WTC11 (cell line): ENCODE measurements at regions not wholly inside any gene's neighbourhood (a gene's known extent, or its start where the extent isn't known, plus 50 kb on each side); places are given as distances from the start of the nearest gene placed in this dataset.

Experiments used
- ATAC-seq: fragments of 200-7000 bp; cut with Tn5 transposase; 2 replicates; pipeline ENCODE4 v1.10.0; 2021; ENCODE audit warnings: mild to moderate bottlenecking, moderate library complexity
- CTCF ChIA-PET: fragments of 300-600 bp; sonication (Branson Sonifier 250); formaldehyde crosslinking; loops from one replicate; lab custom pipeline; 2021; ENCODE audit warnings: antibody characterized with exemption; lab: Charles Lee
- POLR2A ChIA-PET: fragments of 350-600 bp; sonication (Branson Sonifier 250); formaldehyde crosslinking; loops from one replicate; lab custom pipeline; 2021; ENCODE audit warnings: antibody characterized with exemption; lab: Charles Lee
- DNase-seq: peaks from one replicate; pipeline ENCODE4 v3.0.0; 2021; ENCODE audit warnings: low spot score
- H3K27ac Mint-ChIP-seq: 2 replicates; pipeline ENCODE4 v1.8.0; 2021; ENCODE audit warnings: mixed read lengths
- H3K27me3 Mint-ChIP-seq: 2 replicates; pipeline ENCODE4 v1.8.0; 2021; ENCODE audit warnings: low read depth, mild to moderate bottlenecking, moderate library complexity, mixed read lengths
- H3K36me3 Mint-ChIP-seq: 2 replicates; pipeline ENCODE4 v1.8.0; 2021; ENCODE audit warnings: mixed read lengths
- H3K4me1 Mint-ChIP-seq: 2 replicates; pipeline ENCODE4 v1.8.0; 2022; ENCODE audit warnings: mixed read lengths
- H3K4me3 Mint-ChIP-seq: 2 replicates; pipeline ENCODE4 v1.8.0; 2021; ENCODE audit warnings: mild to moderate bottlenecking, moderate library complexity, mixed read lengths
- H3K9me3 Mint-ChIP-seq: 2 replicates; pipeline ENCODE4 v1.8.0; 2021; ENCODE audit warnings: mixed read lengths
- ATF6 ChIP-seq: sonication (generic); formaldehyde crosslinking; IDR thresholded peaks from 2 replicates; pipeline ENCODE4 v1.8.1; 2023; ENCODE audit warnings: mild to moderate bottlenecking, missing genetic modification reagents
- CBFB ChIP-seq: sonication (generic); formaldehyde crosslinking; IDR thresholded peaks from 2 replicates; pipeline ENCODE4 v1.8.1; 2022; ENCODE audit warnings: mild to moderate bottlenecking, low read depth, missing genetic modification reagents
- ELF4 ChIP-seq: sonication (generic); formaldehyde crosslinking; IDR thresholded peaks from 2 replicates; pipeline ENCODE4 v1.8.1; 2022; ENCODE audit warnings: low read depth, mild to moderate bottlenecking, moderate library complexity, missing genetic modification reagents
- ESRRA ChIP-seq: sonication (generic); formaldehyde crosslinking; IDR thresholded peaks from 2 replicates; pipeline ENCODE4 v1.8.1; 2022; ENCODE audit warnings: mild to moderate bottlenecking, missing genetic modification reagents, borderline replicate concordance
- JAZF1 ChIP-seq: fragments of 250-450 bp; sonication (Bioruptor Pico); IDR thresholded peaks from 2 replicates; pipeline ENCODE4 v1.9.0; 2021; ENCODE audit warnings: moderate library complexity, mild to moderate bottlenecking, inconsistent platforms
- NFE2L1 ChIP-seq: sonication (generic); formaldehyde crosslinking; IDR thresholded peaks from 2 replicates; pipeline ENCODE4 v1.8.1; 2023; ENCODE audit warnings: missing genetic modification reagents
- NFYB ChIP-seq: sonication (generic); formaldehyde crosslinking; conservative IDR thresholded peaks from 2 replicates; pipeline ENCODE4 v1.8.0; 2022; ENCODE audit warnings: low read depth, missing genetic modification reagents
- NR1H2 ChIP-seq: sonication (generic); formaldehyde crosslinking; IDR thresholded peaks from 2 replicates; pipeline ENCODE4 v1.9.0; 2021; ENCODE audit warnings: mild to moderate bottlenecking, moderate library complexity, missing genetic modification reagents
- NR2C2 ChIP-seq: sonication (generic); formaldehyde crosslinking; IDR thresholded peaks from 2 replicates; pipeline ENCODE4 v1.8.0; 2022; ENCODE audit warnings: mild to moderate bottlenecking, missing genetic modification reagents
- OVOL2 ChIP-seq: fragments of 250-450 bp; sonication (Bioruptor Pico); IDR thresholded peaks from 2 replicates; pipeline ENCODE4 v1.9.0; 2021; ENCODE audit warnings: mild to moderate bottlenecking, borderline replicate concordance
- SMAD3 ChIP-seq: sonication (generic); formaldehyde crosslinking; IDR thresholded peaks from 2 replicates; pipeline ENCODE4 v1.8.0; 2022; ENCODE audit warnings: missing genetic modification reagents, mild to moderate bottlenecking, borderline replicate concordance
- SMAD4 ChIP-seq: sonication (generic); formaldehyde crosslinking; IDR thresholded peaks from 2 replicates; pipeline ENCODE4 v1.8.0; 2022; ENCODE audit warnings: mild to moderate bottlenecking, missing genetic modification reagents
- SOX15 ChIP-seq: fragments of 250-450 bp; sonication (Bioruptor Pico); IDR thresholded peaks from 2 replicates; pipeline ENCODE4 v1.9.0; 2021; ENCODE audit warnings: mild to moderate bottlenecking
- SP1 ChIP-seq: sonication (generic); formaldehyde crosslinking; conservative IDR thresholded peaks from 2 replicates; pipeline ENCODE4 v1.8.1; 2022; ENCODE audit warnings: missing genetic modification reagents
- TEAD1 ChIP-seq: sonication (generic); formaldehyde crosslinking; IDR thresholded peaks from 2 replicates; pipeline ENCODE4 v1.8.0; 2022; ENCODE audit warnings: mild to moderate bottlenecking, missing genetic modification reagents
- USF1 ChIP-seq: sonication (generic); formaldehyde crosslinking; IDR thresholded peaks from 2 replicates; pipeline ENCODE4 v1.8.0; 2022; ENCODE audit warnings: mild to moderate bottlenecking, missing genetic modification reagents
- ZNF396 ChIP-seq: fragments of 250-450 bp; sonication (Bioruptor Pico); IDR thresholded peaks from 2 replicates; pipeline ENCODE4 v1.8.0; 2021; ENCODE audit warnings: mild to moderate bottlenecking, moderate library complexity, borderline replicate concordance
- ZNF416 ChIP-seq: fragments of 250-450 bp; sonication (Bioruptor Pico); IDR thresholded peaks from 2 replicates; pipeline ENCODE4 v1.9.0; 2021; ENCODE audit warnings: mild to moderate bottlenecking, inconsistent platforms
- TF ChIP-seq, protein P1 (sequence below): fragments of 250-450 bp; sonication (Bioruptor Pico); IDR thresholded peaks from 2 replicates; pipeline ENCODE4 v1.9.0; 2021; ENCODE audit warnings: moderate library complexity, mild to moderate bottlenecking, inconsistent platforms, borderline replicate concordance
- TF ChIP-seq, protein P2 (sequence below): fragments of 250-450 bp; sonication (Bioruptor Pico); conservative IDR thresholded peaks from 2 replicates; pipeline ENCODE4 v1.9.0; 2021; ENCODE audit warnings: mild to moderate bottlenecking
- TF ChIP-seq, protein P3 (sequence below): sonication (generic); formaldehyde crosslinking; IDR thresholded peaks from 2 replicates; pipeline ENCODE4 v1.8.0; 2022; ENCODE audit warnings: missing genetic modification reagents
- TF ChIP-seq, protein P4 (sequence below): sonication (generic); formaldehyde crosslinking; IDR thresholded peaks from 2 replicates; pipeline ENCODE4 v1.8.1; 2023; ENCODE audit warnings: mild to moderate bottlenecking, missing genetic modification reagents

- TF ChIP-seq, protein P1, sequence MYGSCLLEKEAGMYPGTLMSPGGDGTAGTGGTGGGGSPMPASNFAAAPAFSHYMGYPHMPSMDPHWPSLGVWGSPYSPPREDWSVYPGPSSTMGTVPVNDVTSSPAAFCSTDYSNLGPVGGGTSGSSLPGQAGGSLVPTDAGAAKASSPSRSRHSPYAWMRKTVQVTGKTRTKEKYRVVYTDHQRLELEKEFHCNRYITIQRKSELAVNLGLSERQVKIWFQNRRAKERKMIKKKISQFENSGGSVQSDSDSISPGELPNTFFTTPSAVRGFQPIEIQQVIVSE, result no peak
- TF ChIP-seq ELF4 (CRISPR knock-in tag) (no peak), OVOL2 (CRISPR knock-in tag) (no peak), ZNF396 (CRISPR knock-in tag) (no peak), NR1H2 (no peak)
These were observed 93.6 kb upstream of the FAM174B start (continued) for GRCh38 chr15:92749216-92749615.

GRCh38 chr15:92749946-92750345 lies 94.4 kb upstream of the FAM174B start:
- H3K4me1 Mint-ChIP-seq, result peaks cover 12% of the 10 kb centered on the region
- H3K36me3 Mint-ChIP-seq, result no peaks in the 10 kb centered on the region
- POLR2A ChIA-PET, result no interaction called here
- CTCF ChIA-PET, result no interaction called here
- H3K4me3 Mint-ChIP-seq, result no peak overlapping the region
- no peak for DNase-seq
- TF ChIP-seq ATF6 (CRISPR knock-in tag), result no peak
- no peak for TF ChIP-seq NFE2L1 (CRISPR knock-in tag)
- no peak for TF ChIP-seq NR2C2
- TF ChIP-seq NR1H2, result no peak
- TF ChIP-seq SP1 (CRISPR knock-in tag), result no peak
- TF ChIP-seq SOX15 (CRISPR knock-in tag), result no peak
- no peak for TF ChIP-seq ESRRA (CRISPR knock-in tag)
- TF ChIP-seq SMAD3 (CRISPR knock-in tag), result no peak
- TF ChIP-seq CBFB (CRISPR knock-in tag), result no peak
- no peak for TF ChIP-seq ZNF416 (CRISPR knock-in tag)
- no peak for TF ChIP-seq TEAD1 (CRISPR knock-in tag)
- TF ChIP-seq SMAD4, result no peak
- no peak for TF ChIP-seq NFYB
- no peak for TF ChIP-seq OVOL2 (CRISPR knock-in tag)
- H3K27ac Mint-ChIP-seq, result no peak overlapping the region
- no peaks in the 10 kb centered on the region for H3K27me3 Mint-ChIP-seq
- no peak for ATAC-seq
- H3K9me3 Mint-ChIP-seq, result peaks cover 12% of the 10 kb centered on the region

DNA sequence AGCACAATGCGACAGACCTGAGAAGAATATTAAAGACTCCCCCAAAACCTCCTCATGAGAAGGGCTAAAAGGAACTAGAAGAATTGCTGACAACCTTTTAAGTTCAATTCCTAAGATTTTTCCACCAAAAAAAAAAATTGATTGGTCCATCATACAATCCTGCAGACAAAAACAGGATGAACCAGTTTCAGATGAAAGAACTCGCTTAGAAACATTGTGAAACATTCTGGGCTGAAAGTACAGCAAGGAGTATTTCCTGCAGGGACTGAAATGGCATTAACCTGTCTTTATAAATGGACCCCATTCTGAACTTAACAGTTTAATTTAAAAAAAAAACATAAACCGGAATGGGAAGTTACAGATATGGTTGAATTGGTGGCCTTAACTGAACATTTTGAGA lies 96.0 kb upstream of the FAM174B start:
- CTCF ChIA-PET, result interaction anchor here (1.2 kb wide), 1 partner anchor 10 kb away, joined by 4 read pairs; no protein-coding TSS in a partner anchor
- H3K36me3 Mint-ChIP-seq, result no peaks in the 10 kb centered on the region
- ATAC-seq, result no peak
- TF ChIP-seq, protein P2, sequence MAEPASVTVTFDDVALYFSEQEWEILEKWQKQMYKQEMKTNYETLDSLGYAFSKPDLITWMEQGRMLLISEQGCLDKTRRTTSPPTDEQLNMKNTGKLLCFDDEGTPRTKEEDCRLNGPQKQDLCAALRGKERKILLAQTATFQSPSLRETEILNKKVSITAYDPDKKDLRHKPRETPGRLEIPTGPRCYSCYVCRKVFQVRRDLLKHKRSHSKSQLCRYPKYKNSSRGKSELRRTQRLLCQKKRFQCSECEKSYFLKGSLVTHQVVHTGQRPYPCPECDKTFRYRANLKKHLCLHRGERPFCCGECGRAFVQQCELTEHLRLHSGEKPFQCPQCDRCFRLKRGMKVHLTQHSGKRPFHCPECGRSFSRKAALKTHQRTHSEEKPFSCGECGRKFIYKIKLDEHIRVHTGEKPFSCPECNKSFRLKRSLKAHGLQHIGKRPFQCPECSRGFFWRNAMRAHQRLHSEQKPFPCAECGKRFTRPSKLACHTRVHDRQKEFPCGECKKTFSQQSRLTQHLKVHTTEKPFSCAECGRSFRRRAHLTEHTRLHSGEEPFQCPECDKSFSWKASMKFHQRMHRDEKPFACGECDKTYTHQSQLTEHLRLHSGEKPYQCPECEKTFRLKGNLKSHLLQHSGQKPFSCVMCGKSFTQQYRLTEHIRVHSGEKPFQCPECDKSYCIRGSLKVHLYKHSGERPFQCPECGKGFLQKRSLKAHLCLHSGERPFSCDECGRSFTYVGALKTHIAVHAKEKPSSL (CRISPR knock-in tag), result no peak
- TF ChIP-seq, protein P3, sequence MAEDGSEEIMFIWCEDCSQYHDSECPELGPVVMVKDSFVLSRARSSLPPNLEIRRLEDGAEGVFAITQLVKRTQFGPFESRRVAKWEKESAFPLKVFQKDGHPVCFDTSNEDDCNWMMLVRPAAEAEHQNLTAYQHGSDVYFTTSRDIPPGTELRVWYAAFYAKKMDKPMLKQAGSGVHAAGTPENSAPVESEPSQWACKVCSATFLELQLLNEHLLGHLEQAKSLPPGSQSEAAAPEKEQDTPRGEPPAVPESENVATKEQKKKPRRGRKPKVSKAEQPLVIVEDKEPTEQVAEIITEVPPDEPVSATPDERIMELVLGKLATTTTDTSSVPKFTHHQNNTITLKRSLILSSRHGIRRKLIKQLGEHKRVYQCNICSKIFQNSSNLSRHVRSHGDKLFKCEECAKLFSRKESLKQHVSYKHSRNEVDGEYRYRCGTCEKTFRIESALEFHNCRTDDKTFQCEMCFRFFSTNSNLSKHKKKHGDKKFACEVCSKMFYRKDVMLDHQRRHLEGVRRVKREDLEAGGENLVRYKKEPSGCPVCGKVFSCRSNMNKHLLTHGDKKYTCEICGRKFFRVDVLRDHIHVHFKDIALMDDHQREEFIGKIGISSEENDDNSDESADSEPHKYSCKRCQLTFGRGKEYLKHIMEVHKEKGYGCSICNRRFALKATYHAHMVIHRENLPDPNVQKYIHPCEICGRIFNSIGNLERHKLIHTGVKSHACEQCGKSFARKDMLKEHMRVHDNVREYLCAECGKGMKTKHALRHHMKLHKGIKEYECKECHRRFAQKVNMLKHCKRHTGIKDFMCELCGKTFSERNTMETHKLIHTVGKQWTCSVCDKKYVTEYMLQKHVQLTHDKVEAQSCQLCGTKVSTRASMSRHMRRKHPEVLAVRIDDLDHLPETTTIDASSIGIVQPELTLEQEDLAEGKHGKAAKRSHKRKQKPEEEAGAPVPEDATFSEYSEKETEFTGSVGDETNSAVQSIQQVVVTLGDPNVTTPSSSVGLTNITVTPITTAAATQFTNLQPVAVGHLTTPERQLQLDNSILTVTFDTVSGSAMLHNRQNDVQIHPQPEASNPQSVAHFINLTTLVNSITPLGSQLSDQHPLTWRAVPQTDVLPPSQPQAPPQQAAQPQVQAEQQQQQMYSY (CRISPR knock-in tag), result no peak
- no peak for TF ChIP-seq SMAD4
- TF ChIP-seq NFYB, result no peak
- TF ChIP-seq, protein P4, sequence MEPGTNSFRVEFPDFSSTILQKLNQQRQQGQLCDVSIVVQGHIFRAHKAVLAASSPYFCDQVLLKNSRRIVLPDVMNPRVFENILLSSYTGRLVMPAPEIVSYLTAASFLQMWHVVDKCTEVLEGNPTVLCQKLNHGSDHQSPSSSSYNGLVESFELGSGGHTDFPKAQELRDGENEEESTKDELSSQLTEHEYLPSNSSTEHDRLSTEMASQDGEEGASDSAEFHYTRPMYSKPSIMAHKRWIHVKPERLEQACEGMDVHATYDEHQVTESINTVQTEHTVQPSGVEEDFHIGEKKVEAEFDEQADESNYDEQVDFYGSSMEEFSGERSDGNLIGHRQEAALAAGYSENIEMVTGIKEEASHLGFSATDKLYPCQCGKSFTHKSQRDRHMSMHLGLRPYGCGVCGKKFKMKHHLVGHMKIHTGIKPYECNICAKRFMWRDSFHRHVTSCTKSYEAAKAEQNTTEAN (CRISPR knock-in tag), result no peak
- no peak for TF ChIP-seq JAZF1 (CRISPR knock-in tag)
- no peak for TF ChIP-seq USF1

More for the DNA sequence above, 96.0 kb upstream of the FAM174B start:
- Mint-ChIP-seq H3K9me3 (peaks cover 11% of the 10 kb centered on the region), H3K4me3 (no peak overlapping the region), H3K27ac (no peak overlapping the region), H3K4me1 (peaks cover 9% of the 10 kb centered on the region), H3K27me3 (peaks cover 8% of the 10 kb centered on the region)
- POLR2A ChIA-PET, result no interaction called here
- no peak for DNase-seq
